Common myeloid progenitor, CD34-positive (primary cell): ENCODE measurements at regions not wholly inside any gene's neighbourhood (a gene's known extent, or its start where the extent isn't known, plus 50 kb on each side); places are given as distances from the start of the nearest gene placed in this dataset.

Experiments
- CTCF ChIA-PET: fragments of 350-600 bp; sonication (Branson Sonifier 250); formaldehyde crosslinking; loops from one replicate; lab custom pipeline; 2021; ENCODE audit warnings: antibody characterized with exemption; lab: Charles Lee
- POLR2A ChIA-PET: fragments of 350-600 bp; sonication (Branson Sonifier 250); formaldehyde crosslinking; loops from one replicate; lab custom pipeline; 2021; ENCODE audit warnings: antibody characterized with exemption; lab: Charles Lee
- DNase-seq, 3 donors: peaks; one replicate each; pipeline versions ENCODE4 v3.0.0 to v3.0.0-alpha.2; 2013
- H3K27ac ChIP-seq, 2 experiments: 1 replicate in 1 of 2; 2 replicates in 1 of 2; pipeline ENCODE4 v1.7.0; 2013; ENCODE audit warnings: inconsistent platforms in 2 of 2, low read length in 2 of 2, mild to moderate bottlenecking in 2 of 2, low read depth in 1 of 2, moderate library complexity in 1 of 2; ENCODE audit not compliant: severe bottlenecking in 2 of 2, insufficient read depth in 1 of 2, poor library complexity in 1 of 2
- H3K27me3 ChIP-seq, 5 experiments: replicated peaks in 2 of 5; 1 replicate in 3 of 5; 2 replicates in 2 of 5; pipeline versions ENCODE4 v1.6.1 to v1.7.0; 2013; ENCODE audit warnings: low read length in 4 of 5, mild to moderate bottlenecking in 2 of 5, moderate library complexity in 2 of 5, inconsistent platforms in 1 of 5; ENCODE audit not compliant: insufficient read depth in 5 of 5, control insufficient read depth in 4 of 5
- H3K36me3 ChIP-seq, 4 experiments: 1 replicate in 2 of 4; 2 replicates in 2 of 4; pipeline versions ENCODE4 v1.6.1 to v1.7.0; 2013; ENCODE audit warnings: low read length in 3 of 4, control low read depth in 1 of 4, mild to moderate bottlenecking in 1 of 4; ENCODE audit not compliant: control insufficient read depth in 4 of 4, insufficient read depth in 4 of 4
- H3K4me1 ChIP-seq, 4 experiments: 1 replicate in 3 of 4; 2 replicates in 1 of 4; pipeline versions ENCODE4 v1.6.1 to v1.7.1; 2013; ENCODE audit warnings: low read length in 3 of 4, mild to moderate bottlenecking in 3 of 4, control low read depth in 1 of 4, inconsistent platforms in 1 of 4, moderate library complexity in 1 of 4; ENCODE audit not compliant: control insufficient read depth in 4 of 4, insufficient read depth in 4 of 4; ENCODE audit errors: control extremely low read depth in 1 of 4
- H3K4me3 ChIP-seq, 7 experiments: 1 replicate in 4 of 7; 2 replicates in 3 of 7; pipeline versions ENCODE4 v1.5.1 to v1.7.0; 2013; ENCODE audit warnings: mild to moderate bottlenecking in 7 of 7, low read length in 6 of 7, moderate library complexity in 6 of 7, inconsistent platforms in 2 of 7, low read depth in 2 of 7, control low read depth in 1 of 7; ENCODE audit not compliant: insufficient read depth in 4 of 7, control insufficient read depth in 1 of 7; ENCODE audit errors: extremely low read depth in 1 of 7
- H3K9me3 ChIP-seq, 5 experiments: 1 replicate in 4 of 5; 2 replicates in 1 of 5; pipeline versions ENCODE4 v1.6.1 to v1.7.1; 2013; ENCODE audit warnings: low read length in 4 of 5, mild to moderate bottlenecking in 2 of 5, inconsistent platforms in 1 of 5, low read depth in 1 of 5, moderate library complexity in 1 of 5; ENCODE audit not compliant: control insufficient read depth in 4 of 5, insufficient read depth in 2 of 5; ENCODE audit errors: control extremely low read depth in 1 of 5
- WGBS: methylation state at CpG from one replicate; pipeline ENCODE4 v1.1.5; 2013; ENCODE audit not compliant: insufficient coverage; 5-methylcytosine and 5-hydroxymethylcytosine counted together

GRCh38 chr22:27111796-27112672 is 454.6 kb downstream of the MIAT start:
- ChIA-PET POLR2A (no interaction called here), CTCF (interaction anchor here (0.7 to 1.1 kb wide), 2 partner anchors 23 to 585 kb away, joined by 3 read pairs; no protein-coding TSS in a partner anchor)
- peaks cover 0 to 4% (median 0%) of the 10 kb centered on the region in 5 experiments for H3K27me3 ChIP-seq
- no peaks in the 10 kb centered on the region for H3K36me3 ChIP-seq
- no peaks in the 10 kb centered on the region for H3K9me3 ChIP-seq
- no peak for DNase-seq
- H3K4me1 ChIP-seq = peaks cover 0 to 11% (median 9%) of the 10 kb centered on the region in 4 experiments
- WGBS = 50% methylated on average over 2 of the region's 7 CpGs
- no peak overlapping the region for H3K4me3 ChIP-seq
- no peak overlapping the region for H3K27ac ChIP-seq

- Histone ChIP-seq H3K27me3 (peaks cover 0 to 2% (median 0%) of the 10 kb centered on the region in 5 experiments), H3K36me3 (no peaks in the 10 kb centered on the region), H3K27ac (no peak overlapping the region), H3K9me3 (no peaks in the 10 kb centered on the region), H3K4me1 (peaks cover 0 to 11% (median 9%) of the 10 kb centered on the region in 4 experiments), H3K4me3 (no peak overlapping the region)
- peak; percentile 84 to 95 (median 94) for DNase-seq
- POLR2A ChIA-PET = interaction anchor here (1.0 kb wide), 1 partner anchor 21 kb away, joined by 3 read pairs; no protein-coding TSS in a partner anchor
- CTCF ChIA-PET = interaction anchor here (1.1 kb wide), 1 partner anchor 22 kb away, joined by 3 read pairs; no protein-coding TSS in a partner anchor
- 14% methylated on average over 3 of the region's 4 CpGs for WGBS
These were observed 455.8 kb downstream of the MIAT start for GRCh38 chr22:27113211-27113635.

- POLR2A ChIA-PET = interaction anchor here (1.0 kb wide), 1 partner anchor 20 kb away, joined by 3 read pairs; no protein-coding TSS in a partner anchor
- CTCF ChIA-PET = no interaction called here
- H3K36me3 ChIP-seq = no peaks in the 10 kb centered on the region
- peaks cover 0 to 11% (median 9%) of the 10 kb centered on the region in 4 experiments for H3K4me1 ChIP-seq
- H3K9me3 ChIP-seq = no peaks in the 10 kb centered on the region
- no peak overlapping the region for H3K27ac ChIP-seq
- H3K4me3 ChIP-seq = no peak overlapping the region
- peaks cover 0 to 2% (median 0%) of the 10 kb centered on the region in 5 experiments for H3K27me3 ChIP-seq
- no peak for DNase-seq
These were observed 456.3 kb downstream of the MIAT start for GRCh38 chr22:27113641-27114040.

- Histone ChIP-seq H3K27ac (no peak overlapping the region), H3K9me3 (no peaks in the 10 kb centered on the region), H3K4me3 (no peak overlapping the region), H3K4me1 (peaks cover 0 to 11% (median 9%) of the 10 kb centered on the region in 4 experiments), H3K27me3 (peaks cover 0 to 2% (median 0%) of the 10 kb centered on the region in 5 experiments), H3K36me3 (no peaks in the 10 kb centered on the region)
- ChIA-PET POLR2A (no interaction called here), CTCF (no interaction called here)
- DNase-seq = no peak
- WGBS = 95% methylated on average over 6 of the region's 9 CpGs
These were observed 456.8 kb downstream of the MIAT start for GRCh38 chr22:27114186-27114585.

GRCh38 chr22:27115410-27115809 is 458.0 kb downstream of the MIAT start:
- CTCF ChIA-PET = no interaction called here
- no peak for DNase-seq
- WGBS = 97% methylated on average over 2 of the region's 2 CpGs
- Histone ChIP-seq H3K27ac (no peak overlapping the region), H3K4me1 (peaks cover 0 to 11% (median 9%) of the 10 kb centered on the region in 4 experiments), H3K27me3 (no peaks in the 10 kb centered on the region), H3K36me3 (no peaks in the 10 kb centered on the region), H3K4me3 (no peak overlapping the region), H3K9me3 (peaks cover 0 to 8% (median 3%) of the 10 kb centered on the region in 5 experiments)
- POLR2A ChIA-PET = no interaction called here

- H3K9me3 ChIP-seq = peaks cover 0 to 8% (median 3%) of the 10 kb centered on the region in 5 experiments
- POLR2A ChIA-PET = no interaction called here
These were observed 458.4 kb downstream of the MIAT start for GRCh38 chr22:27115816-27116256.

More at GRCh38 chr22:27115816-27116256, 458.4 kb downstream of the MIAT start:
- CTCF ChIA-PET = no interaction called here
- Histone ChIP-seq H3K4me3 (no peak overlapping the region), H3K27ac (no peak overlapping the region), H3K36me3 (no peaks in the 10 kb centered on the region), H3K4me1 (peaks cover 0 to 11% (median 9%) of the 10 kb centered on the region in 4 experiments), H3K27me3 (no peaks in the 10 kb centered on the region)
- WGBS = 67% methylated on average over 5 of the region's 5 CpGs
- no peak for DNase-seq
